ENCODE measurements at regions not wholly inside any gene's neighbourhood (a gene's known extent, or its start where the extent isn't known, plus 50 kb on each side); places are given as distances from the start of the nearest gene placed in this dataset.

DNA sequence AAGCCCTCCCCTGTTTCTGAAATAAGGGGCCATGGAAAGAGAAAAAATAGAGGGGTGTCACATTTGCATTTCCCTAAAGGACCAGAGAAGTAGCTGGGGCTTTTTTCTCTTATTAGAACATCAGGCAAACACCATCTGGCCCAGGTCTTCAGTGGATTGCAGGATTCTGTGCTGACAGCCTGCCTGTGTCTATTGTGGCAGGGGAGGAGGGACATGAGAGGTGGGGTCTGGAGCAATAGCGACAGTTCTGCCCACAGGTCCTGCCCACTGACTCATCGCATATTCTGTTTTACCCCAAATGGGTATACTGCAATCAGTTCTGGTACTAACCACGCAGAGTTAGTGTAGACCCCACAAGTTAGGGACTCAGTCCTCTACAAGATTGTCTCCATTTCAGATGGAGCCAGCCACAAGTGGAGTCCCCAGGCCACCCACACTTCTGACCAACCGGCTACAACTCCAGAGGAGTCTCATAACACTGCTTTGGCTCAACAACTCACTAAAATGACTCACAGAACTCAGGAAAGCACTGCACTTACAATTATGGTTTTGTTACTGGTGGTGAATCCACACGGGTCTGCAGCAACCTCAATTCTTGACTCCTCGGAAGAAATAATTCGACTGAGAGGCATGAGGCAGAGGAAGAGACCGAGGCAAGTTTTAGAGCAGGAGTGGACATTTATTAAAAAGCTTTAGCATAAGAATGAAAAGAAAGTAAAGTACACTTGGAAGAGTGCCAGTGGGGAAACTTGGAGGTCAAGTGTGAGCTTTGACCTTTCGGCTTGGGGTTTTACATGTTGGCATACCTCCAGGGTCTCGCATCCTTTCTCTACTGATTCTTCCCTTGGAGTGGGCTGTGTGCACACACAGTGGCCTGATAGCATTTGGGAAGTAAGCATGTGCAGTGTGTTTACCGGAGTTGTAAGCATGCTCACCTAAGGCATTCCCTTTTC, 146.4 kb upstream of the SPATS2L start:
- TF ChIP-seq, protein P1, sequence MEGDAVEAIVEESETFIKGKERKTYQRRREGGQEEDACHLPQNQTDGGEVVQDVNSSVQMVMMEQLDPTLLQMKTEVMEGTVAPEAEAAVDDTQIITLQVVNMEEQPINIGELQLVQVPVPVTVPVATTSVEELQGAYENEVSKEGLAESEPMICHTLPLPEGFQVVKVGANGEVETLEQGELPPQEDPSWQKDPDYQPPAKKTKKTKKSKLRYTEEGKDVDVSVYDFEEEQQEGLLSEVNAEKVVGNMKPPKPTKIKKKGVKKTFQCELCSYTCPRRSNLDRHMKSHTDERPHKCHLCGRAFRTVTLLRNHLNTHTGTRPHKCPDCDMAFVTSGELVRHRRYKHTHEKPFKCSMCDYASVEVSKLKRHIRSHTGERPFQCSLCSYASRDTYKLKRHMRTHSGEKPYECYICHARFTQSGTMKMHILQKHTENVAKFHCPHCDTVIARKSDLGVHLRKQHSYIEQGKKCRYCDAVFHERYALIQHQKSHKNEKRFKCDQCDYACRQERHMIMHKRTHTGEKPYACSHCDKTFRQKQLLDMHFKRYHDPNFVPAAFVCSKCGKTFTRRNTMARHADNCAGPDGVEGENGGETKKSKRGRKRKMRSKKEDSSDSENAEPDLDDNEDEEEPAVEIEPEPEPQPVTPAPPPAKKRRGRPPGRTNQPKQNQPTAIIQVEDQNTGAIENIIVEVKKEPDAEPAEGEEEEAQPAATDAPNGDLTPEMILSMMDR (IDR thresholded peaks at IDR 0.05), result no peak
- no peak for TF ChIP-seq POLR2A (IDR thresholded peaks at IDR 0.05)
- no peak for DNase-seq
- Histone ChIP-seq H3K4me3 (no peak overlapping the region), H3K36me3 (no peaks in the 10 kb centered on the region), H3K4me1 (no peaks in the 10 kb centered on the region), H3K27me3 (no peaks in the 10 kb centered on the region), H3K9me3 (no peaks in the 10 kb centered on the region), H3K27ac (no peak overlapping the region)
- intact Hi-C loops (cut with DNase I; ENCODE audit: low total_unique reads), result no loop called here

GRCh38 chr2:200161458-200161857, 145.0 kb upstream of the SPATS2L start:
- TF ChIP-seq POLR2A (IDR thresholded peaks at IDR 0.05), result no peak
- TF ChIP-seq, protein P1 (IDR thresholded peaks at IDR 0.05), result no peak
- intact Hi-C loops (cut with DNase I; ENCODE audit: low total_unique reads), result no loop called here
- Histone ChIP-seq H3K4me3 (no peak overlapping the region), H3K27ac (no peak overlapping the region), H3K27me3 (no peaks in the 10 kb centered on the region), H3K4me1 (no peaks in the 10 kb centered on the region), H3K36me3 (no peaks in the 10 kb centered on the region), H3K9me3 (no peaks in the 10 kb centered on the region)
- DNase-seq, result no peak

- Histone ChIP-seq H3K4me1 (no peaks in the 10 kb centered on the region), H3K36me3 (no peaks in the 10 kb centered on the region), H3K9me3 (no peaks in the 10 kb centered on the region), H3K27me3 (no peaks in the 10 kb centered on the region), H3K4me3 (no peak overlapping the region), H3K27ac (no peak overlapping the region)
- intact Hi-C loops (cut with DNase I; ENCODE audit: low total_unique reads), result no loop called here
- no peak for DNase-seq
- TF ChIP-seq, protein P1 (IDR thresholded peaks at IDR 0.05), result no peak
- TF ChIP-seq POLR2A (IDR thresholded peaks at IDR 0.05), result no peak
Observed at GRCh38 chr2:200165687-200166086, 140.8 kb upstream of the SPATS2L start.

GRCh38 chr2:200168641-200169555, 137.6 kb upstream of the SPATS2L start:
- intact Hi-C loops (cut with DNase I; ENCODE audit: low total_unique reads), result no loop called here
- no peak for DNase-seq
- Histone ChIP-seq H3K4me3 (no peak overlapping the region), H3K27me3 (no peaks in the 10 kb centered on the region), H3K27ac (no peak overlapping the region), H3K36me3 (no peaks in the 10 kb centered on the region), H3K9me3 (no peaks in the 10 kb centered on the region), H3K4me1 (no peaks in the 10 kb centered on the region)
- TF ChIP-seq POLR2A (IDR thresholded peaks at IDR 0.05), result no peak
- TF ChIP-seq, protein P1 (IDR thresholded peaks at IDR 0.05), result no peak

Data from uterus (tissue), 3 donors.